Transverse colon (tissue), 4 donors: ENCODE measurements at regions not wholly inside any gene's neighbourhood (a gene's known extent, or its start where the extent isn't known, plus 50 kb on each side); places are given as distances from the start of the nearest gene placed in this dataset.

Experiments
- EP300 ChIP-seq: sonication (generic); formaldehyde crosslinking; IDR thresholded peaks from one replicate; pipeline ENCODE4 v1.6.1; 2017; ENCODE audit warnings: antibody characterized with exemption, low read depth
- POLR2AphosphoS5 ChIP-seq, 3 donors: sonication (generic); formaldehyde crosslinking; IDR thresholded peaks; one replicate each; pipeline ENCODE4 v1.6.1; 2016; ENCODE audit warnings: antibody characterized with exemption in 3 of 3
- TF ChIP-seq, protein P1 (sequence below), 5 experiments: fragments of 200-600 bp in 3 of 5; fragments of 450-650 bp in 2 of 5; sonication (generic) in 3 of 5; IDR thresholded peaks; 1 replicate in 2 of 5; 2 replicates in 3 of 5; pipeline ENCODE4 v1.5.1; 2016 to 2017; ENCODE audit warnings: antibody characterized with exemption in 5 of 5, inconsistent platforms in 3 of 5, mild to moderate bottlenecking in 2 of 5, moderate library complexity in 1 of 5

DNA sequence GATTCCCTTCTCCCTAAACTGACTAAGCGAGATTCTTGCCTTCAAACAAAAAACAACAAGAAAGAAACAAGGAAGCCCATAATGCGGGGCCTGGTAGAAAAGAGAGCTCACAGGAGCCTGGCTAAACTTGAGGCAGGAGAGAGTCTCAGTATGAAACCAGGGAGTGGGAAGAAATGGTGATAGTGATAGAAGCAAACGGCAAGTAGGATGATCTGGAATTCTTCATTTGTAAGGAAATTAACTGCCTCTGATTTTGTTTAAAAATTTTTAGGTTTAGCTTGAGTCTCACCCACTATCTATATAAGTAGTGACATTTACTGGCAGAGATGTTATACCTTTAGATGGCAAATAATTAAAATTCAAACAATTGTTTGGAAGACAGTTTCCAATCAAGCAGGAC is 1356.5 kb upstream of the LRRTM1 start:
- TF ChIP-seq, protein P1, sequence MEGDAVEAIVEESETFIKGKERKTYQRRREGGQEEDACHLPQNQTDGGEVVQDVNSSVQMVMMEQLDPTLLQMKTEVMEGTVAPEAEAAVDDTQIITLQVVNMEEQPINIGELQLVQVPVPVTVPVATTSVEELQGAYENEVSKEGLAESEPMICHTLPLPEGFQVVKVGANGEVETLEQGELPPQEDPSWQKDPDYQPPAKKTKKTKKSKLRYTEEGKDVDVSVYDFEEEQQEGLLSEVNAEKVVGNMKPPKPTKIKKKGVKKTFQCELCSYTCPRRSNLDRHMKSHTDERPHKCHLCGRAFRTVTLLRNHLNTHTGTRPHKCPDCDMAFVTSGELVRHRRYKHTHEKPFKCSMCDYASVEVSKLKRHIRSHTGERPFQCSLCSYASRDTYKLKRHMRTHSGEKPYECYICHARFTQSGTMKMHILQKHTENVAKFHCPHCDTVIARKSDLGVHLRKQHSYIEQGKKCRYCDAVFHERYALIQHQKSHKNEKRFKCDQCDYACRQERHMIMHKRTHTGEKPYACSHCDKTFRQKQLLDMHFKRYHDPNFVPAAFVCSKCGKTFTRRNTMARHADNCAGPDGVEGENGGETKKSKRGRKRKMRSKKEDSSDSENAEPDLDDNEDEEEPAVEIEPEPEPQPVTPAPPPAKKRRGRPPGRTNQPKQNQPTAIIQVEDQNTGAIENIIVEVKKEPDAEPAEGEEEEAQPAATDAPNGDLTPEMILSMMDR (IDR thresholded peaks at IDR 0.05), result no peak
- TF ChIP-seq POLR2AphosphoS5 (IDR thresholded peaks at IDR 0.05) (no peak), EP300 (no peak)
